NCI-H1417 treated with DMSO at 0.1 percent for 48 hours (cell line): ENCODE measurements at regions not wholly inside any gene's neighbourhood (a gene's known extent, or its start where the extent isn't known, plus 50 kb on each side); places are given as distances from the start of the nearest gene placed in this dataset.

ENCODE experiments used
- DNase-seq: peaks from one replicate; lab custom pipeline; 2025; lab: John Stamatoyannopoulos, UW

DNA sequence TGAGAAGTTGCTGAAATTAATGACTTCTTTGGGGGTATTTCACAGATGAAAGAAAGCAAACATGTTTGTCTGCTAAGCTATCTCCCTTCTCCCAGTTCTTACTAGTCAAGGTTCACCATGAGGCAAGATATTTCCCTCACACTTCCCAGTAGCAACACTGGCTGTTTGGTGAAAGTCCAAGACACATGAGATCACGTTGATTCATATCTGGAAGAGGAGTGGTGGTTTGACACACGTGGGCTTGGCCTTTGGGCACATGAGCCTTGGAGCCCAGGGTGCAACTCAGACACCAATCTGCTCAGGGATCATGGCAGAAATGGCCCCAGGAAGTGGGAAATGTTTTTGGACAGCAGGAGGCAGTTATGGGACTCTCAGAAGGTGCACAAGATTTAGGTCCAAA, 66.1 kb upstream of the APCDD1 start:
- DNase-seq = no peak

DNA sequence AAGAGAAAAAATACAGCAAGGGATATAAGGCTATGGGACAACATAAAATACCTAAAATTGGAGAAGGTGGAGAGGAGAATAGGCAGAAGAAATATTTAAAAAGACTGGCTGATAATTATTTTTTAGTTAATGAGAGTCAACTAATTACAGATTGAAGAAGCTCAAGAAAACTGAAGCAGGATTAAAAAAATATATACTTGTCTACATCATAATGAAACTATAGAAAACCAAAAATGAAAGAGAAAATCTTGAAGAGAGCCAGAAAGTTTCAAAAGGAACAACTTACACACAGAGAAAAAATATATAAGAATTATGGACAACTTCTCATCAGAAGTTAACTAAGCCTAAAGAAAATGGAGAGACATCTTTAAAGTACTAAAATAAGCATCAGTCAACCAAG, 62.9 kb upstream of the APCDD1 start:
- no peak for DNase-seq

DNA sequence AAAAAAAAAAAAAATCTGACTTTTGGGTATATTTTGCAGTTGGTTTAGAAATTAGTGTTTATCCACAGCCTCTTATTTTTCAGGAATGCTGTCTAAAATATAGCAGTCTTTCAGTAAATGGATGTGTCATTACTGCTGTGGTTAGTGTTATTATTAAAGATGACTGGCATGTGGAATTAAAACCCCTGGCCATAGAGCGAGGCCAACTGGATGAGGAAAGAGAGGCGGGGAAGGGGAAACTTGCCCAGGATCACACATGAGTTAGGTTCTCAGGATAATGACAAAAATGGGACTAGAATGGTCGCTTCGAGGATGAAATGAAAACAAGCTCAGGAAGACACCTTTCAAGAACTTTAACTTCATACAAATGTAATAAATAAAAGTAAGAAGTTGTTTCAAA, 57.4 kb upstream of the APCDD1 start:
- DNase-seq = no peak

DNA sequence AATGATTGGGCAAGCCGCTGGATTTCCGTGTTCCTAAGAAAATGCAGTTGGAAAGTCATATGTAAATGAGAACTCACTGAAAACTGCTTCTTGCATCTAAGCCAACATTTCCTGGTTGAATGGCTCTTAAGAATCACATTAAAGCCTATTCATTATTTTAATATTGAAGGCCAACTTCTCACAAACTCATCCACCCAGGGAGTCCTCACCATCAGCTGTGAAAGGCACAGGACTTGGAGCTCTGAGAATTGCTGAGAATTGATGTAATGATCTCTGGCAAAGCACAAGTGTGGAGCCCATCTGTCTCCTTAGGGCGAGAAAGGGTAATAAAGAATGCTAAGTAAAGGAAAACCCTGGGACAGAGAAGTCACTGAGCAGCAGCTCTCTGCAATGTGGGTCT, 55.9 kb upstream of the APCDD1 start:
- no peak for DNase-seq

DNA sequence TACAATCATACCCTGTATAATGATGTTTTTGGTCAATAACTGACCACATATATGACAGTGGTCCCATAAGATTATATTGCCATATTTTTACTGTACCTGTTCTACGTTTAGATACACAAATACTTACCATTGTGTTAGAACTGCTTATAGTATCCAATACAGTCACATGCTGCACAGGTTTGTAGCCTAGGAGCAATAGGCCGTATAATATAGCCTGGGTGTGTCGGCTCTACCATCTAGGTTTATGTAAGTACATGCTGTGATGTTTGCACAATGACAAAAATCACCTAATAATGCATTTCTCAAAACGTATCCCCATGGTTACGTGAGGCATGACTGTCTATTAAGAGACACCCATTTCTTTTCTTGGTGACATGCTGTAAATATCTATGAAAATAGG, 55.0 kb upstream of the APCDD1 start:
- no peak for DNase-seq

DNA sequence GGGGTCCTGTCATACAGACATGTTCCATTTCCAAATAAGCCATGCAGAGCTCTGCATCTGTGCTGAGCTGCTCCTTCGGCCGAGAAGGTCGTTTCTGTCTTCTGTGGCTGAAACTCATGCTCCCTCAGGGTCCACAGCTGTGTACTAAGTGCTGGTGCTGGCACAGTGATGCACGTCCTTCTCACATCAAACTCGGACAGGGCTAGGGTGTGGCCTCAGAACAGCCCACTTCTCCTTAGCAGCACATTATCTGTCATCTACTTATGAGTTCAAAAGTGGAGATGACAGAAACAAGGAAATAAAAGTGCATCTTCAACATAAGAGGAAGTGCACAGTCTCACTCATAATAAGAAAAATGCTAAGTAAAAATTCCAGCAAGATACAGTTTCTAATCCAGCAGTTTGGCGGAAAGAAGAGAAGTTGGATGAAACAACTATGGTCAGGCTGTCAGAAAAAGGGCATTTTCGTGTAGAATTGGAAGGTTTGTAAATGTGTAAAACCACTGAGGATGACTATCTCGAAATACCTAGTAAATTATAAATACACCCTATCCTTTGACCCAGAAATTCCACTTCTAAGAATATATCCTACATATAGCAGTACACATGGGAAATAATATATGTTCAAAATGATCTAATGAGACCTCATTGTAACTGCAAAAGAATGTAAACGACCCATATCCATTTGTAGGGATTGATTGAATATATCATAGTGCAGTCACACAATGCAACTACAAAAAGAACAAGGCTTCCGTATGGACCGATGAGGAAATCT, 53.7 kb upstream of the APCDD1 start:
- no peak for DNase-seq

DNA sequence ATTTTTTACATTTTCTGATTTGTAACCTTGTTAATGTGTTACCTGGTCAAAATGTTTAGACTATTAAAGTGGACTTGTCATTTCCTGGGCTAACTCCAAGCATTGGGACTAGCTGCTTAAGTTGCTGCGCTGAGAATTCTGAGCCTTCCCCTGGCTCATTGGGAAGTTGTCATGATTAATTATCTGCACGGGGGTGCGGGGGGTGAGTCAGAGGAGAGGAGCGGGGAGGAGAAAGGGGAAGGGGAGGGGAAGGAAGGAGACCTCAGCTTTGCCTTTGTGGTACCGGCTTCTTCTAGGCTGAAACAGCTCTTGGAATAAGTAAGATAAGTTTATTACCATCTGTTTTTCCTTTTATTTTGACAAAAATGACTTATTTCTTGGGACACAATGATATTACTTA, 52.9 kb upstream of the APCDD1 start:
- DNase-seq = no peak

DNA sequence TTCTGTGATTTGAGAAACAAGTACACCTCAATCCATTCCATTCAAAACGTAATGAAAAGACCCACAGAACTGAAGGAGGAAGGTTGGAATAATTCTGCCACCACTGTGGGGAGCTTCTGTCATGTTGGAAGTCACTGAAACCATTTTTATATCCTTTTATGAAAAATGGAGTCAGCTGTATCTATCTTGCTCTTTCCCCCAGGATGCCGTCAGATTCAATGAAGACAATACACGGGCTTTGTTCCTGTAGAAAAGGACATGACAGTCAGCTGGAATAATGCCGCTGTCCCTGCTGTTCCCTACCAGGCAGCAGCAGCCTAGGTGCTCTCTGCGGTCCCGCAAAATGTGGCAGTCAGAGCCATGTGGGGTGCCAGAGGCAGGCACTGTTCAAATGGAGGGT, 52.5 kb upstream of the APCDD1 start:
- DNase-seq = no peak

DNA sequence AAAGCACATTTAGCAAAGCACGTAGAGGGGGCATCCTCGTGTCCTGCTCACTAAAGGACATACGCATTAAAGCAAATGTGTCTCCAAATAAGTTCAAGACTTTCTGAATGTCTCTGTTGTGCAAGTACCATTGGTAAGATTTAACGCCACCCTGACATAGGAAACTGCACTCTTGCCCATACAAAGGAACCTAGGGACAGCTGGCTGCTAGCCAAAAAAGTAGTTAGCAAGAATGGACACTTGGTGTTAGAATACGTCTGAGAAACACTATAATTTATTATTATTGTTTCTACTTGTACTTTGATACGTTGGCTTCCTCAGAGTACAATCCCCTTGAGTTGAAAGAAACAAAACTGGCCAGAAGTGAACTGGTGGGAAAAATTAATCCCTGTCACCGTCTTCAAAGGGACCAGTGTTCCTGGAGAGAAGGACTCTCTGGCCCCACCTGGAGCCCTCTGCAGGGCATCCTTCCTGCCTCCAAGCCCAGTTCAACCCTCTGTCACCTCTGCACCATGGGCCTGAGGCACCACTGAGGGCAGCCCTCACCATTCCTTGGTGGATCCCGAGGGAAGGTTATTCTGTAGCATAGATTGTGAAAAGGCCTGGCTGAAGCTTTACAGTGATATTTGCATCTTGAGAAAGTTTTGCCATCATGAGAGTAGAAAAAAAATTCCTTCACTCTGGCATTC, 51.4 kb upstream of the APCDD1 start:
- DNase-seq = no peak

DNA sequence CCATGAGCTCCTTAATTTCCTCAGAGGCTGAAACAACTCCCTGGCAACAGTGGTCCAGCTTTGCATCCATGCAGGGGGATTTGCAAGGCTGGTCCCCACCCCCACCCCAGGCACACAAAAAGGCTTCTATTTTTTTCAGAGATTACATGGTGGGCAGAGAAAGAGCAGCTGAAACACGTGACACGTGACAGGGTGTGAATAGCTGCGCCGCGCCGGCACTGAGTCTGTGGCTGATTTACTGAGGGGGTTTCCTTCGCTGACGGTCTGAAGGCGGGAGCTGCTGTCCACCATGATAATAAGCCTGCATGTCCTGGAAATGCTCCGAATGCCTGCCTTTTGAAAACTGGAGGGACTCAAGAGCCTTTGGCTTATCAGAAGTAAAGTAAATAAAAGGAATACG, 50.7 kb upstream of the APCDD1 start:
- DNase-seq = no peak

DNA sequence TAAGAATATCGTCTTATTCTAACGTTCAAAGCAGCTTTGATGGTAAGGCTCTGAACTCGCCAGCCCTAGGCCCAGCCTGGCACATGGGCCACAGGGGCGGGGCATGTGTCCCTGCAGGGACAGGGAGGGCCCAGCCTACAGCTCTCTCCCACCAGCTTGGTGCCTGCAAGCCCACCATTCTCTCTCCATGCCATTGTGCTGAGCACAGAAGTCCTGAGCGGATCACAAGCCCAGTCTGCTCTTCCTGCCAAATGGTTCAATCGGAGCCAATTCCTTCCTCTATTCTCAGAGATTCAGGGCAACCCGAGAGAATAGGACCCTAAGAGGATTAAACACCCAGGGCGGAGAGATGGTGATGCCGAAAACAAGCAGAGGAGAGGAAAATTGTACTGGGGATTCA, 50.3 kb upstream of the APCDD1 start:
- no peak for DNase-seq
